ENCODE measurements at regions not wholly inside any gene's neighbourhood (a gene's known extent, or its start where the extent isn't known, plus 50 kb on each side); places are given as distances from the start of the nearest gene placed in this dataset.

- Mint-ChIP-seq H3K36me3 (no peaks in the 10 kb centered on the region), H3K27ac (no peak overlapping the region), H3K27me3 (peaks cover 2% of the 10 kb centered on the region), H3K4me3 (no peak overlapping the region), H3K9me3 (peaks cover 0 to 2% (median 0%) of the 10 kb centered on the region in 7 donors), H3K4me1 (no peaks in the 10 kb centered on the region)
- no peak for ATAC-seq (ENCODE audit: low read depth in 2 of 2)
- no peaks in the 10 kb centered on the region for H3K9me3 ChIP-seq (ENCODE audit: control insufficient read depth in 2 of 2, low read length in 2 of 2)
- H3K27ac ChIP-seq (ENCODE audit: insufficient read depth, low read length, poor library complexity, severe bottlenecking): no peak overlapping the region
- no peak overlapping the region for H3K4me3 ChIP-seq (ENCODE audit: low read depth, low read length)
- DNase-seq: no peak
- no peaks in the 10 kb centered on the region for H3K27me3 ChIP-seq (ENCODE audit: control insufficient read depth, insufficient read depth, low read length)
- H3K4me1 ChIP-seq (ENCODE audit: control insufficient read depth, insufficient read depth, low read length, poor library complexity, severe bottlenecking): no peaks in the 10 kb centered on the region
- H3K36me3 ChIP-seq (ENCODE audit: control insufficient read depth, insufficient read depth, low read length): no peaks in the 10 kb centered on the region
These were observed 217.9 kb downstream of the AEBP2 start for GRCh38 chr12:19657118-19657731.

GRCh38 chr12:19657732-19658130 is 218.4 kb downstream of the AEBP2 start:
- H3K27me3 Mint-ChIP-seq: peaks cover 5% of the 10 kb centered on the region

GRCh38 chr12:19659086-19659485 is 219.8 kb downstream of the AEBP2 start:
- H3K27me3 Mint-ChIP-seq: peaks cover 5% of the 10 kb centered on the region
- ATAC-seq (ENCODE audit: low read depth in 2 of 2): no peak
- Histone ChIP-seq H3K4me1 (ENCODE audit: control insufficient read depth, insufficient read depth, low read length, poor library complexity, severe bottlenecking) (no peaks in the 10 kb centered on the region), H3K36me3 (ENCODE audit: control insufficient read depth, insufficient read depth, low read length) (no peaks in the 10 kb centered on the region), H3K4me3 (ENCODE audit: low read depth, low read length) (no peak overlapping the region), H3K27ac (ENCODE audit: insufficient read depth, low read length, poor library complexity, severe bottlenecking) (no peak overlapping the region), H3K27me3 (ENCODE audit: control insufficient read depth, insufficient read depth, low read length) (no peaks in the 10 kb centered on the region), H3K9me3 (ENCODE audit: control insufficient read depth in 2 of 2, low read length in 2 of 2) (no peaks in the 10 kb centered on the region)
- H3K9me3 Mint-ChIP-seq: no peaks in the 10 kb centered on the region
- no peaks in the 10 kb centered on the region for H3K36me3 Mint-ChIP-seq
- no peaks in the 10 kb centered on the region for H3K4me1 Mint-ChIP-seq
- no peak overlapping the region for H3K4me3 Mint-ChIP-seq
- DNase-seq: no peak
- no peak overlapping the region for H3K27ac Mint-ChIP-seq

More at GRCh38 chr12:19657732-19658130, 218.4 kb downstream of the AEBP2 start:
- H3K9me3 Mint-ChIP-seq: peaks cover 0 to under 1% (median 0%) of the 10 kb centered on the region in 7 donors
- Histone ChIP-seq H3K4me3 (ENCODE audit: low read depth, low read length) (no peak overlapping the region), H3K36me3 (ENCODE audit: control insufficient read depth, insufficient read depth, low read length) (no peaks in the 10 kb centered on the region), H3K27ac (ENCODE audit: insufficient read depth, low read length, poor library complexity, severe bottlenecking) (no peak overlapping the region), H3K9me3 (ENCODE audit: control insufficient read depth in 2 of 2, low read length in 2 of 2) (no peaks in the 10 kb centered on the region), H3K4me1 (ENCODE audit: control insufficient read depth, insufficient read depth, low read length, poor library complexity, severe bottlenecking) (no peaks in the 10 kb centered on the region), H3K27me3 (ENCODE audit: control insufficient read depth, insufficient read depth, low read length) (no peaks in the 10 kb centered on the region)
- ATAC-seq (ENCODE audit: low read depth in 2 of 2) (no peak), DNase-seq (no peak)
- H3K27ac Mint-ChIP-seq: peak overlapping the region in 1 of 3 donors; percentile 55
- H3K36me3 Mint-ChIP-seq: no peaks in the 10 kb centered on the region
- no peaks in the 10 kb centered on the region for H3K4me1 Mint-ChIP-seq
- H3K4me3 Mint-ChIP-seq: no peak overlapping the region

- H3K9me3 Mint-ChIP-seq: no peaks in the 10 kb centered on the region
- H3K36me3 Mint-ChIP-seq: no peaks in the 10 kb centered on the region
- H3K4me1 Mint-ChIP-seq: no peaks in the 10 kb centered on the region
- H3K4me3 Mint-ChIP-seq: no peak overlapping the region
- Histone ChIP-seq H3K36me3 (ENCODE audit: control insufficient read depth, insufficient read depth, low read length) (no peaks in the 10 kb centered on the region), H3K4me3 (ENCODE audit: low read depth, low read length) (no peak overlapping the region), H3K4me1 (ENCODE audit: control insufficient read depth, insufficient read depth, low read length, poor library complexity, severe bottlenecking) (no peaks in the 10 kb centered on the region), H3K27ac (ENCODE audit: insufficient read depth, low read length, poor library complexity, severe bottlenecking) (no peak overlapping the region), H3K9me3 (ENCODE audit: control insufficient read depth in 2 of 2, low read length in 2 of 2) (no peaks in the 10 kb centered on the region), H3K27me3 (ENCODE audit: control insufficient read depth, insufficient read depth, low read length) (no peaks in the 10 kb centered on the region)
- H3K27ac Mint-ChIP-seq: no peak overlapping the region
- DNase-seq: no peak
- no peak for ATAC-seq (ENCODE audit: low read depth in 2 of 2)
- H3K27me3 Mint-ChIP-seq: peaks cover 5% of the 10 kb centered on the region
These were observed 220.2 kb downstream of the AEBP2 start for GRCh38 chr12:19659501-19659900.

- H3K9me3 Mint-ChIP-seq: no peaks in the 10 kb centered on the region
- Histone ChIP-seq H3K4me3 (ENCODE audit: low read depth, low read length) (no peak overlapping the region), H3K27ac (ENCODE audit: insufficient read depth, low read length, poor library complexity, severe bottlenecking) (no peak overlapping the region), H3K9me3 (ENCODE audit: control insufficient read depth in 2 of 2, low read length in 2 of 2) (no peaks in the 10 kb centered on the region), H3K4me1 (ENCODE audit: control insufficient read depth, insufficient read depth, low read length, poor library complexity, severe bottlenecking) (no peaks in the 10 kb centered on the region), H3K36me3 (ENCODE audit: control insufficient read depth, insufficient read depth, low read length) (no peaks in the 10 kb centered on the region), H3K27me3 (ENCODE audit: control insufficient read depth, insufficient read depth, low read length) (no peaks in the 10 kb centered on the region)
- no peak overlapping the region for H3K27ac Mint-ChIP-seq
- H3K4me1 Mint-ChIP-seq: no peaks in the 10 kb centered on the region
- H3K27me3 Mint-ChIP-seq: peaks cover 5% of the 10 kb centered on the region
- H3K36me3 Mint-ChIP-seq: no peaks in the 10 kb centered on the region
- no peak for DNase-seq
- ATAC-seq (ENCODE audit: low read depth in 2 of 2): no peak
- no peak overlapping the region for H3K4me3 Mint-ChIP-seq
These were observed 226.0 kb downstream of the AEBP2 start for GRCh38 chr12:19665121-19665900.

- Mint-ChIP-seq H3K36me3 (no peaks in the 10 kb centered on the region), H3K4me3 (no peak overlapping the region), H3K27ac (no peak overlapping the region), H3K27me3 (peaks cover 5% of the 10 kb centered on the region), H3K9me3 (no peaks in the 10 kb centered on the region), H3K4me1 (no peaks in the 10 kb centered on the region)
- Histone ChIP-seq H3K9me3 (ENCODE audit: control insufficient read depth in 2 of 2, low read length in 2 of 2) (no peaks in the 10 kb centered on the region), H3K27me3 (ENCODE audit: control insufficient read depth, insufficient read depth, low read length) (no peaks in the 10 kb centered on the region), H3K27ac (ENCODE audit: insufficient read depth, low read length, poor library complexity, severe bottlenecking) (no peak overlapping the region), H3K4me3 (ENCODE audit: low read depth, low read length) (no peak overlapping the region), H3K4me1 (ENCODE audit: control insufficient read depth, insufficient read depth, low read length, poor library complexity, severe bottlenecking) (no peaks in the 10 kb centered on the region), H3K36me3 (ENCODE audit: control insufficient read depth, insufficient read depth, low read length) (no peaks in the 10 kb centered on the region)
- ATAC-seq (ENCODE audit: low read depth in 2 of 2) (no peak), DNase-seq (no peak)
These were observed 226.8 kb downstream of the AEBP2 start for GRCh38 chr12:19666070-19666469.

GRCh38 chr12:19669793-19670192 is 230.5 kb downstream of the AEBP2 start:
- Histone ChIP-seq H3K9me3 (ENCODE audit: control insufficient read depth in 2 of 2, low read length in 2 of 2) (no peaks in the 10 kb centered on the region), H3K27ac (ENCODE audit: insufficient read depth, low read length, poor library complexity, severe bottlenecking) (no peak overlapping the region), H3K36me3 (ENCODE audit: control insufficient read depth, insufficient read depth, low read length) (no peaks in the 10 kb centered on the region), H3K4me1 (ENCODE audit: control insufficient read depth, insufficient read depth, low read length, poor library complexity, severe bottlenecking) (no peaks in the 10 kb centered on the region), H3K4me3 (ENCODE audit: low read depth, low read length) (no peak overlapping the region), H3K27me3 (ENCODE audit: control insufficient read depth, insufficient read depth, low read length) (no peaks in the 10 kb centered on the region)
- Mint-ChIP-seq H3K36me3 (no peaks in the 10 kb centered on the region), H3K4me3 (no peak overlapping the region), H3K4me1 (no peaks in the 10 kb centered on the region), H3K27ac (no peak overlapping the region), H3K27me3 (no peaks in the 10 kb centered on the region), H3K9me3 (peaks cover 0 to 2% (median 0%) of the 10 kb centered on the region in 7 donors)
- DNase-seq (no peak), ATAC-seq (ENCODE audit: low read depth in 2 of 2) (no peak)

GRCh38 chr12:19671695-19672094 is 232.4 kb downstream of the AEBP2 start:
- Histone ChIP-seq H3K27ac (ENCODE audit: insufficient read depth, low read length, poor library complexity, severe bottlenecking) (no peak overlapping the region), H3K4me3 (ENCODE audit: low read depth, low read length) (no peak overlapping the region), H3K36me3 (ENCODE audit: control insufficient read depth, insufficient read depth, low read length) (no peaks in the 10 kb centered on the region), H3K9me3 (ENCODE audit: control insufficient read depth in 2 of 2, low read length in 2 of 2) (no peaks in the 10 kb centered on the region), H3K4me1 (ENCODE audit: control insufficient read depth, insufficient read depth, low read length, poor library complexity, severe bottlenecking) (no peaks in the 10 kb centered on the region), H3K27me3 (ENCODE audit: control insufficient read depth, insufficient read depth, low read length) (no peaks in the 10 kb centered on the region)
- H3K36me3 Mint-ChIP-seq: no peaks in the 10 kb centered on the region
- no peaks in the 10 kb centered on the region for H3K4me1 Mint-ChIP-seq
- no peaks in the 10 kb centered on the region for H3K27me3 Mint-ChIP-seq
- no peak overlapping the region for H3K4me3 Mint-ChIP-seq
- peaks cover 0 to 4% (median under 1%) of the 10 kb centered on the region in 7 donors for H3K9me3 Mint-ChIP-seq
- ATAC-seq (ENCODE audit: low read depth in 2 of 2) (no peak), DNase-seq (no peak)
- H3K27ac Mint-ChIP-seq: no peak overlapping the region

All from CD4-positive, CD25-positive, alpha-beta regulatory T cell (primary cell).